AG10803 (cell line): ENCODE measurements at regions not wholly inside any gene's neighbourhood (a gene's known extent, or its start where the extent isn't known, plus 50 kb on each side); places are given as distances from the start of the nearest gene placed in this dataset.

Experiments used
- DNase-seq: peaks from one replicate; pipeline ENCODE4 v3.0.0; 2010; ENCODE audit warnings: low read depth
- H3K4me3 ChIP-seq: 2 replicates; pipeline ENCODE4 v1.5.1; 2011; ENCODE audit warnings: mild to moderate bottlenecking, low read length, control low read depth
- CTCF ChIP-seq: conservative IDR thresholded peaks from 2 replicates; pipeline ENCODE4 v1.5.1; 2011; ENCODE audit warnings: mild to moderate bottlenecking, low read length, control low read depth, inconsistent platforms

DNA sequence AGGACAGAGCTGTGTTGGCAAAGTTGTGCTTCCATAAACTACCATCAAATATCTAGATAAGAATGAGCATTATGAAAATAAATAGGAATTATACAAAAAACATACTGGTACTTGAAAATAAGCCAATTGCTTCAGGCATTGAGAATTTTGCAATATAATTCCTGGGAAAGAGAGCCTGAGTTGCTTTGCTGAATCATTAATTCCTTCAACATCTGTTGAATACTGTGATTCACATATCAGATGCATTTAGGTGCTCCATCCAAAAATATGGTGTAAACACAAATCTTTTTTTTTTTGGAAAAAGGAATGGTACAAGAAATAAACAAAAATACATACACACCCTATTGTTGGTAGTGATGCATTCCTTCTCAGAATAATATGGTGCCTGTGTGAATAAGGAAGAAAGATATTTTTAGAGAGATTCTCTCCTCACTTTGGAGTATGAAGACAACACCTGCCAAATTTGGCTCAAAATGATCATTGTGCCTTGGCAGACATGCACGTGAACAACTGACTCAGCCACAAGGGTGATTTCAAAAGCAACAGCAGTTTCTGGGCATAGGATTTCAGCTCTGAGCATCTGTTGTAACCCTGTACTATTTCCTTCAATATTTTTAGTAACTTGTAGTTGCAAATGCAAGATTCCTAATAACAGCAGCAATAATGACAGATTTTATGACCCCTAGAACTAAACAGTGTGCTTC lies 96.7 kb downstream of the CAVIN4 start:
- DNase-seq: no peak
- H3K4me3 ChIP-seq: no peak overlapping the region
- no peak for TF ChIP-seq CTCF

DNA sequence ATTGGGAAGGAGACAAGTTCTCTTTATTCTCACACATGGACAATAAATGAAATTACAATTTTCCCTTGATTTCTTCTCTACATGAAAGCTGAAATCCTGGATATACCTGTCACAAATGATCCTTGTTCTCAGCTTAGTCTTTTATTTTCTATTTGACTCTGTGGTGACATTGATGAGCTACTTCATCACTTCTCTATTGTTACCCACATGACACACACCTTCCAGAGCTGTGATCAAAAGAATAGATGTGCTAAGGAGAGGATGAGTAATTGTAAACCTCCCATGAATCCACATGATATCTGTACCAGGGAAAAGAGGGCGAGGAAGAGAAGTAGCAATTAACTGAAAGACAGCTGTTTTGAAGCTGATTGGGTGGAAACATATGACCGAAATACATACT lies 102.0 kb downstream of the CAVIN4 start:
- no peak for TF ChIP-seq CTCF
- no peak for DNase-seq

DNA sequence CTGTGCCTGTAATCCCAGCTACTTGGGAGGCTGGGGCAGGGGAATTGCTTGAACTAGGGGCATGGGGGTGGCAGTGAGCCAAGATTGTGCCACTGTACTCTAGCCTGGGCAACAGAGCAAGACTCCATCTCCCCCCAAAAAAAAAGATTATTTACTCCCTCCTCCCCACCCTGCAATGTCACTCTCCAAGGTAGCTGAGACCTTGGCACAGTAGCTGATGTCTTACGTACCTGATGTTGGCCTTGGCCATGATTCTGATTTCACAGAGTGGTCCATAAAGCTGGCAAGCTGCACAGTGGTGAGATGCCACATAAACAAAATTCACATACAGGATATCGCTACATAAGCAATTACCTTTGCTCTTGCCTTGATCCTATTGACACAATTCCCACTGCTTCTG lies 108.5 kb downstream of the CAVIN4 start:
- no peak for DNase-seq
- TF ChIP-seq CTCF: no peak
- no peak overlapping the region for H3K4me3 ChIP-seq

More for the DNA sequence above, 102.0 kb downstream of the CAVIN4 start:
- no peak overlapping the region for H3K4me3 ChIP-seq

- DNase-seq: no peak
- H3K4me3 ChIP-seq: no peak overlapping the region
- no peak for TF ChIP-seq CTCF
Measured at GRCh38 chr9:100689635-100690034, 111.8 kb downstream of the CAVIN4 start.

DNA sequence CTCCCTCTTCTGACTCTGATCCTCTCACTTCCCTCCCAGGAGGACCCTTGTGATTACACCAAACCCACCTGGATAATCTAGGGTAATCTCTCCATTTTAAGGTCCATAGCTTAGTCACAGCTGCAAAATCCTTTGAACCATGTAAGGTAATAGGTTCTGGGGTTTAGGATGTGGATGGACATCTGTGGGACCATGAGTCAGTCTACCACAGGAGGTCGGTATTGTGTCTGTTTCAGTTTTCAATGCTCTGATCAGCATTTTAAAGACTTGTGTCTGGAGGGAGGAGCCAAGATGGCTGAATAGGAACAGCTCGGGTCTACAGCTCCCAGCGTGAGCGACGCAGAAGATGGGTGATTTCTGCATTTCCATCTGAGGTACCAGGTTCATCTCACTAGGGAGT lies 112.6 kb downstream of the CAVIN4 start:
- TF ChIP-seq CTCF: no peak
- DNase-seq: no peak
- H3K4me3 ChIP-seq: no peak overlapping the region

DNA sequence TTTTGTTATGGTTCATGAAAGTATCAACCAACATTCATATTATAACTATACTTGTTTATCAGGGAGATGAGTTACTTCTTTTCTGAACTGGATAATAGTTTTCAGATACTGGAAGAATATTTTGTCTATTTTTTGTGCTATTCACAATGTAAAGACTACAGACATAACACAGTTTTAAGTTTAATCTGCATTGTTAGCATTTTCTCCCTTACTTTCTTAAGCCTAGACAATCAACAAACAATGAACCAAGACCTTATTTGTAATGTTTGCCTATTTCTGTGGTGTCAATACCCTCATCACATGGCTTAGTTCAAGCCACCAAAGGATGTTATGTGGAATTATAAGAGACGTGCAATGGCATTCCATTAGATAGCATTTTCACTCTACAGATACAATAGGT lies 119.5 kb downstream of the CAVIN4 start:
- no peak overlapping the region for H3K4me3 ChIP-seq
- TF ChIP-seq CTCF: no peak
- no peak for DNase-seq

DNA sequence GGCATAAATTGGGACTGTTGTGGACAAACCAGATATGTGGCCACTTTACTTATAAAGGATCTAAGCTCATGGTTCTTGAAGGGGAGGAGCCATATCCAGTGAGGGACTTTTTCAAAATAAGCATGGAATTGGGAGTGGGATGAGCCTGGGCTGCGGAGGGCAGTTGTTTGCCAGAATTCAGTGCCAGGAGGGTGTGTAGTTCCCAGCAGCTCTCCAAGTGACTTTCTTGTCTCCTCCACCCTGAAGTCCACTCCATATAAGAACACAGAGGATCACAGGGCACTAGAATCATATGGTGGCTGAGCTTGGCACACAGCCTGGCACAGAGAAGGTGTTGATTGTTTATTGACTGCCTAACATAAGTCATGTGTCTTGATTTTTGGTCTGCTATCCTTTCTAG lies 121.1 kb downstream of the CAVIN4 start:
- no peak for DNase-seq
- no peak overlapping the region for H3K4me3 ChIP-seq
- no peak for TF ChIP-seq CTCF
